H9 (cell line): ENCODE measurements at regions not wholly inside any gene's neighbourhood (a gene's known extent, or its start where the extent isn't known, plus 50 kb on each side); places are given as distances from the start of the nearest gene placed in this dataset.
A peak's percentile ranks its signal among the peaks of the same experiment; 100 is the strongest.
"Not testable (repeated sequence)": the region's sequence is repeated elsewhere in the genome, so short reads cannot be mapped to it uniquely, and the experiment has no call there.

Experiments used
- DNase-seq: peaks from one replicate; pipeline ENCODE4 v3.0.0-alpha.2; 2017
- H2AFZ ChIP-seq: one replicate; pipeline ENCODE4 v1.6.1; 2013; ENCODE audit warnings: mild to moderate bottlenecking, low read length, control low read depth, moderate library complexity
- H2AK5ac ChIP-seq: 2 replicates; pipeline ENCODE4 v1.6.1; 2013; ENCODE audit warnings: low read length, control low read depth, mixed read lengths; ENCODE audit not compliant: insufficient read length
- H2BK120ac ChIP-seq: one replicate; pipeline ENCODE4 v1.6.1; 2013; ENCODE audit warnings: low read depth, mild to moderate bottlenecking, low read length, control low read depth, inconsistent platforms; ENCODE audit not compliant: poor library complexity, severe bottlenecking
- H2BK12ac ChIP-seq: 2 replicates; pipeline ENCODE4 v1.6.1; 2013; ENCODE audit warnings: low read length, control low read depth, mixed read lengths, low read depth; ENCODE audit not compliant: insufficient read length
- H2BK15ac ChIP-seq: 2 replicates; pipeline ENCODE4 v1.6.1; 2013; ENCODE audit warnings: low read depth, low read length, control low read depth
- H2BK20ac ChIP-seq: one replicate; pipeline ENCODE4 v1.6.1; 2013; ENCODE audit warnings: low read depth, mild to moderate bottlenecking, low read length, control low read depth, inconsistent platforms; ENCODE audit not compliant: poor library complexity, severe bottlenecking
- H2BK5ac ChIP-seq: 2 replicates; pipeline ENCODE4 v1.6.1; 2013; ENCODE audit warnings: low read length, control low read depth, mixed read lengths; ENCODE audit not compliant: insufficient read length
- H3K14ac ChIP-seq: 2 replicates; pipeline ENCODE4 v1.6.1; 2013; ENCODE audit warnings: low read length, control low read depth; ENCODE audit not compliant: insufficient read depth
- H3K18ac ChIP-seq: 2 replicates; pipeline ENCODE4 v1.6.1; 2013; ENCODE audit warnings: low read depth, mild to moderate bottlenecking, mixed read lengths, low read length, control low read depth; ENCODE audit not compliant: insufficient read length
- H3K23ac ChIP-seq: 2 replicates; pipeline ENCODE4 v1.6.1; 2013; ENCODE audit warnings: low read length, control low read depth, mixed read lengths, low read depth; ENCODE audit not compliant: insufficient read length
- H3K23me2 ChIP-seq: 2 replicates; pipeline ENCODE4 v1.6.1; 2013; ENCODE audit warnings: low read depth, mild to moderate bottlenecking, mixed read lengths, low read length, control low read depth; ENCODE audit not compliant: insufficient read length, poor library complexity, severe bottlenecking
- H3K27ac ChIP-seq: 2 replicates; pipeline ENCODE4 v1.5.1; 2013; ENCODE audit warnings: low read length, control low read depth, mixed read lengths, low read depth; ENCODE audit not compliant: insufficient read length
- H3K27me3 ChIP-seq: 2 replicates; pipeline ENCODE4 v1.6.1; 2013; ENCODE audit warnings: low read length, control low read depth, inconsistent platforms; ENCODE audit not compliant: insufficient read depth
- H3K4ac ChIP-seq: 2 replicates; pipeline ENCODE4 v1.6.1; 2013; ENCODE audit warnings: low read depth, mild to moderate bottlenecking, control low read depth, inconsistent platforms, low read length, moderate library complexity
- H3K4me1 ChIP-seq: 2 replicates; pipeline ENCODE4 v1.6.1; 2013; ENCODE audit warnings: low read length, control low read depth, inconsistent platforms; ENCODE audit not compliant: insufficient read depth
- H3K4me2 ChIP-seq: 2 replicates; pipeline ENCODE4 v1.6.1; 2013; ENCODE audit warnings: low read length, control low read depth, mixed read lengths; ENCODE audit not compliant: insufficient read length, insufficient read depth
- H3K56ac ChIP-seq: 2 replicates; pipeline ENCODE4 v1.6.1; 2013; ENCODE audit warnings: low read depth, mild to moderate bottlenecking, mixed read lengths, low read length, control low read depth; ENCODE audit not compliant: insufficient read length
- H3K79me1 ChIP-seq: 2 replicates; pipeline ENCODE4 v1.6.1; 2013; ENCODE audit warnings: low read depth, mild to moderate bottlenecking, moderate library complexity, low read length, control low read depth, inconsistent platforms; ENCODE audit not compliant: insufficient read depth, poor library complexity, severe bottlenecking
- H3K79me2 ChIP-seq: 2 replicates; pipeline ENCODE4 v1.6.1; 2013; ENCODE audit warnings: low read length, control low read depth, inconsistent platforms; ENCODE audit not compliant: insufficient read depth
- H3K9ac ChIP-seq: 2 replicates; pipeline ENCODE4 v1.6.1; 2013; ENCODE audit warnings: low read length, control low read depth, mixed read lengths; ENCODE audit not compliant: insufficient read length; ENCODE audit errors: extremely low read depth
- H3K9me3 ChIP-seq: one replicate; pipeline ENCODE4 v1.6.1; 2013; ENCODE audit warnings: low read depth, low read length, inconsistent platforms; ENCODE audit not compliant: control insufficient read depth
- H3T11ph ChIP-seq: one replicate; pipeline ENCODE4 v1.6.1; 2013; ENCODE audit warnings: mild to moderate bottlenecking, low read length, control low read depth, inconsistent platforms
- H4K20me1 ChIP-seq: one replicate; pipeline ENCODE4 v1.6.1; 2013; ENCODE audit not compliant: control insufficient read depth, insufficient read length, insufficient read depth
- H4K5ac ChIP-seq: 2 replicates; pipeline ENCODE4 v1.6.1; 2013; ENCODE audit warnings: low read depth, mild to moderate bottlenecking, mixed read lengths, low read length, control low read depth; ENCODE audit not compliant: insufficient read length
- H4K8ac ChIP-seq: replicated peaks from 2 replicates; pipeline ENCODE4 v1.6.1; 2013; ENCODE audit warnings: low read length, control low read depth, mixed read lengths, low read depth; ENCODE audit not compliant: insufficient read length
- H4K91ac ChIP-seq: 2 replicates; pipeline ENCODE4 v1.6.1; 2013; ENCODE audit warnings: low read depth, mild to moderate bottlenecking, moderate library complexity, mixed read lengths, low read length, control low read depth; ENCODE audit not compliant: insufficient read length
- H3K27ac Mint-ChIP-seq, 3 experiments: 2 replicates in 2 of 3; 3 replicates in 1 of 3; pipeline ENCODE4 v1.8.0; 2020 to 2021; ENCODE audit warnings: mixed read lengths in 3 of 3, mild to moderate bottlenecking in 1 of 3, moderate library complexity in 1 of 3
- H3K27me3 Mint-ChIP-seq: 2 replicates; pipeline ENCODE4 v1.8.0; 2021; ENCODE audit warnings: low read depth, mild to moderate bottlenecking, moderate library complexity, mixed read lengths
- H3K36me3 Mint-ChIP-seq, 3 experiments: 2 replicates in 2 of 3; 3 replicates in 1 of 3; pipeline ENCODE4 v1.8.0; 2020 to 2021; ENCODE audit warnings: low read depth in 3 of 3, mixed read lengths in 3 of 3; ENCODE audit not compliant: insufficient read depth in 1 of 3
- H3K4me1 Mint-ChIP-seq, 2 experiments: 2 replicates each; pipeline ENCODE4 v1.8.0; 2020; ENCODE audit warnings: mixed read lengths in 2 of 2
- H3K4me3 Mint-ChIP-seq, 2 experiments: 2 replicates in 1 of 2; 3 replicates in 1 of 2; pipeline ENCODE4 v1.8.0; 2020 to 2021; ENCODE audit warnings: mild to moderate bottlenecking in 2 of 2, mixed read lengths in 2 of 2, moderate library complexity in 1 of 2
- H3K9me3 Mint-ChIP-seq, 2 experiments: 2 replicates in 1 of 2; 3 replicates in 1 of 2; pipeline ENCODE4 v1.8.0; 2020; ENCODE audit warnings: mild to moderate bottlenecking in 2 of 2, mixed read lengths in 2 of 2, moderate library complexity in 1 of 2
- WGBS: extraction: QIAGEN DNeasy Blood & Tissue Kit; methylation state at CpG from one replicate; pipeline ENCODE4 v1.1.7; 2013; ENCODE audit warnings: missing lambda C conversion rate, low lambda C conversion rate, mixed read lengths; ENCODE audit not compliant: insufficient read length; ENCODE audit errors: extremely low coverage; 5-methylcytosine and 5-hydroxymethylcytosine counted together
- TF ChIP-seq, protein P1 (sequence below): fragments of 200-600 bp; sonication (generic); conservative IDR thresholded peaks from 3 replicates; pipeline ENCODE4 v1.8.0; 2021; ENCODE audit warnings: antibody characterized with exemption, mild to moderate bottlenecking

DNA sequence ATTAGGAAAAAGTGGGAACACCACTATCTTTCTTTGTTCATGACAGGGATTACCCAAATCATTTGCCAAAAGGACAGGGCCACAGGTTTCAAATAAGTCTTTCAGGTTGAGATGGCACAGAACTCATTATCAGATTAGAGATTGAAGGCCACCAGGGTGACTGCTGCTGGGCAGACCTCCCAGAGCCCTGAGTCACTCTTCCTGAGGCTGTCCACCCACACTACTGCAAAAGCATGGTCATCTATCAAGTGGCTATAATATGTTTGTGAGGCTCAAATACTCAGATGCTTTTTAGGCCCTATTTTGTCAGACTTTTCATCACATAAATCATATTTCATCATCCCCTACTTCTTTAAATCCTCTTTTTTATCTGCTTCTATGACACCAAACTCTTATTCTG lies 155.3 kb upstream of the CCDC196 start:
- no peak overlapping the region for H3K56ac ChIP-seq
- Mint-ChIP-seq H3K4me1 (peaks cover 10 to 12% of the 10 kb centered on the region in 2 experiments), H3K4me3 (no peak overlapping the region), H3K27ac (peak overlapping the region in 1 of 3 experiments; percentile 48; a peak in 1 of 7 replicates), H3K36me3 (no peaks in the 10 kb centered on the region), H3K9me3 (0 out of 5 replicates have a peak, but pooled peaks cover 0 to 3% of the 10 kb centered on the region in 2 experiments), H3K27me3 (no peaks in the 10 kb centered on the region)
- no peaks in the 10 kb centered on the region for H3K79me1 ChIP-seq
- no peak overlapping the region for H4K8ac ChIP-seq
- H3K79me2 ChIP-seq: no peaks in the 10 kb centered on the region
- no peaks in the 10 kb centered on the region for H3K9me3 ChIP-seq
- H2BK12ac ChIP-seq: no peak overlapping the region
- H4K91ac ChIP-seq: no peak overlapping the region
- H3K4ac ChIP-seq: no peak overlapping the region
- H2AK5ac ChIP-seq: no peak overlapping the region
- no peak overlapping the region for H3K27ac ChIP-seq
- no peak overlapping the region for H2BK120ac ChIP-seq
- no peak overlapping the region for H2BK20ac ChIP-seq
- no peaks in the 10 kb centered on the region for H3K27me3 ChIP-seq
- H4K20me1 ChIP-seq: no peaks in the 10 kb centered on the region
- no peak for DNase-seq
- no peak overlapping the region for H3K9ac ChIP-seq
- H2BK15ac ChIP-seq: no peak overlapping the region
- no peak overlapping the region for H3T11ph ChIP-seq
- H3K14ac ChIP-seq: no peak overlapping the region
- H3K4me1 ChIP-seq: no peaks in the 10 kb centered on the region; the same call in 1 of the 2 replicates
- no peaks in the 10 kb centered on the region for H3K23me2 ChIP-seq
- H2BK5ac ChIP-seq: no peak overlapping the region
- TF ChIP-seq, protein P1, sequence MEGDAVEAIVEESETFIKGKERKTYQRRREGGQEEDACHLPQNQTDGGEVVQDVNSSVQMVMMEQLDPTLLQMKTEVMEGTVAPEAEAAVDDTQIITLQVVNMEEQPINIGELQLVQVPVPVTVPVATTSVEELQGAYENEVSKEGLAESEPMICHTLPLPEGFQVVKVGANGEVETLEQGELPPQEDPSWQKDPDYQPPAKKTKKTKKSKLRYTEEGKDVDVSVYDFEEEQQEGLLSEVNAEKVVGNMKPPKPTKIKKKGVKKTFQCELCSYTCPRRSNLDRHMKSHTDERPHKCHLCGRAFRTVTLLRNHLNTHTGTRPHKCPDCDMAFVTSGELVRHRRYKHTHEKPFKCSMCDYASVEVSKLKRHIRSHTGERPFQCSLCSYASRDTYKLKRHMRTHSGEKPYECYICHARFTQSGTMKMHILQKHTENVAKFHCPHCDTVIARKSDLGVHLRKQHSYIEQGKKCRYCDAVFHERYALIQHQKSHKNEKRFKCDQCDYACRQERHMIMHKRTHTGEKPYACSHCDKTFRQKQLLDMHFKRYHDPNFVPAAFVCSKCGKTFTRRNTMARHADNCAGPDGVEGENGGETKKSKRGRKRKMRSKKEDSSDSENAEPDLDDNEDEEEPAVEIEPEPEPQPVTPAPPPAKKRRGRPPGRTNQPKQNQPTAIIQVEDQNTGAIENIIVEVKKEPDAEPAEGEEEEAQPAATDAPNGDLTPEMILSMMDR: no peak
- no peak overlapping the region for H4K5ac ChIP-seq
- no peak overlapping the region for H2AFZ ChIP-seq
- no peak overlapping the region for H3K23ac ChIP-seq
- no peak overlapping the region for H3K18ac ChIP-seq
- no peak overlapping the region for H3K4me2 ChIP-seq

DNA sequence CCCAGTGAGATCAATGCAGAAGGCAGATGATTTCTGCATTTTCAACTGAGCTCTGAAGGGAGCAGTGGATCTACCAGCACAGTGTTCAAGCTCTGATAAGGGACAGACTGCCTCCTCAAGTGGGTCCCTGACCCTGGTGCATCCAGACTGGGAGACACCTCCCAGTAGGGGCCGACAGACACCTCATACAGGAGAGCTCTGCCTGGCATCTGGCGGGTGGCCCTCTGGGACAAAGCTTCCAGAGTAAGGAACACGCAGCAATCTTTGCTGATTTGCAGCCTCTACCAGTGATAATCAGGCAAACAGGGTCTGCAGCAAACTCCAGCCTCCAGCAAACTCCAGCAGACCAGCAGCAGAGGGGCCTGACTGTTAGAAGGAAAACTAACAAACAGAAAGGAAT lies 152.9 kb upstream of the CCDC196 start:
- not testable (repeated sequence) for H2BK5ac ChIP-seq, H2BK120ac ChIP-seq, H3K18ac ChIP-seq, H3K36me3 Mint-ChIP-seq, H3K4me1 Mint-ChIP-seq, H3K27ac Mint-ChIP-seq, H3K4me3 Mint-ChIP-seq, H3K9ac ChIP-seq, H3T11ph ChIP-seq, H3K9me3 ChIP-seq, H3K79me1 ChIP-seq, H3K27me3 Mint-ChIP-seq, H4K5ac ChIP-seq, H3K27me3 ChIP-seq, H3K56ac ChIP-seq, H4K8ac ChIP-seq, H2AFZ ChIP-seq, H3K4me2 ChIP-seq, H2BK20ac ChIP-seq, H3K27ac ChIP-seq, H2AK5ac ChIP-seq, H3K9me3 Mint-ChIP-seq, H3K4ac ChIP-seq, H3K79me2 ChIP-seq, H3K14ac ChIP-seq, H2BK12ac ChIP-seq, H4K20me1 ChIP-seq, H2BK15ac ChIP-seq, H3K23me2 ChIP-seq, H4K91ac ChIP-seq, DNase-seq, H3K23ac ChIP-seq, H3K4me1 ChIP-seq
- no CpG with 5 or more reads among the region's 3 CpGs for WGBS
